ENCODE measurements at regions not wholly inside any gene's neighbourhood (a gene's known extent, or its start where the extent isn't known, plus 50 kb on each side); places are given as distances from the start of the nearest gene placed in this dataset.

DNA sequence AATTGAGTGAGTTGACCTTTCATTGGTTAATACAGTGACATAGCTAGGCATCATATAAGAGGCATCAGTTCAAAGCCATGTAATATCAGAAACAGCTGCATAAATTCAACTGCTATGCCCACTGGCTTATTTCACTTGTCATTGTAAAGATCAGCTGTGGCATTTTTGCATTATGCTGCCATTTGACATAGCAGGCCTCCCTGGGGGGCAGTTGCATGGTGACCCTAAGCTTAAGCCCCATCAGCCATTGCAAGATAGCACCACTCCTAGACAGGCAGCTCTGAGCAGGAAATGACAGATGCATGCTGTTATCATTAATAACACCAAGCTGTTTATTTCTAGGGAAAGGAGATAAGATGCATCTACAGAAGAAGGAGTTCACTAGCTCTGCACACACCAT lies 233.4 kb upstream of the CNTNAP5 start:
- no peak overlapping the region for H3K27ac ChIP-seq (ENCODE audit: low read depth)
- ATAC-seq (no peak), DNase-seq (ENCODE audit: low spot score) (no peak)
- no peaks in the 10 kb centered on the region for H3K4me1 Mint-ChIP-seq
- H4K20me1 ChIP-seq (replicated peaks; ENCODE audit: insufficient read depth) = no peaks in the 10 kb centered on the region
- H3K9me2 ChIP-seq (ENCODE audit: insufficient read depth) = no peaks in the 10 kb centered on the region
- H3K4me3 ChIP-seq = no peak overlapping the region
- no peak overlapping the region for H3K27ac Mint-ChIP-seq
- no peak overlapping the region for H2AFZ ChIP-seq
- no peaks in the 10 kb centered on the region for H3K27me3 ChIP-seq (ENCODE audit: insufficient read depth)
- no peaks in the 10 kb centered on the region for H3K4me1 ChIP-seq (ENCODE audit: insufficient read depth)
- H3F3A ChIP-seq (replicated peaks; ENCODE audit: low read depth) = no peaks in the 10 kb centered on the region
- H3K9me3 Mint-ChIP-seq = peaks cover 8% of the 10 kb centered on the region; the same call in 2 of the 3 replicates
- H3K4me3 Mint-ChIP-seq = no peak overlapping the region
- no peaks in the 10 kb centered on the region for H3K36me3 ChIP-seq (ENCODE audit: insufficient read depth)
- TF ChIP-seq ZNF331 (CRISPR knock-in tag; IDR thresholded peaks at IDR 0.05; ENCODE audit: low read depth) = no peak
- TF ChIP-seq STAT1 (IDR thresholded peaks at IDR 0.05; ENCODE audit: unreplicated experiment) = no peak
- TF ChIP-seq EZH2phosphoT487 (IDR thresholded peaks at IDR 0.05; ENCODE audit: unreplicated experiment) = no peak
- TF ChIP-seq, protein P1, sequence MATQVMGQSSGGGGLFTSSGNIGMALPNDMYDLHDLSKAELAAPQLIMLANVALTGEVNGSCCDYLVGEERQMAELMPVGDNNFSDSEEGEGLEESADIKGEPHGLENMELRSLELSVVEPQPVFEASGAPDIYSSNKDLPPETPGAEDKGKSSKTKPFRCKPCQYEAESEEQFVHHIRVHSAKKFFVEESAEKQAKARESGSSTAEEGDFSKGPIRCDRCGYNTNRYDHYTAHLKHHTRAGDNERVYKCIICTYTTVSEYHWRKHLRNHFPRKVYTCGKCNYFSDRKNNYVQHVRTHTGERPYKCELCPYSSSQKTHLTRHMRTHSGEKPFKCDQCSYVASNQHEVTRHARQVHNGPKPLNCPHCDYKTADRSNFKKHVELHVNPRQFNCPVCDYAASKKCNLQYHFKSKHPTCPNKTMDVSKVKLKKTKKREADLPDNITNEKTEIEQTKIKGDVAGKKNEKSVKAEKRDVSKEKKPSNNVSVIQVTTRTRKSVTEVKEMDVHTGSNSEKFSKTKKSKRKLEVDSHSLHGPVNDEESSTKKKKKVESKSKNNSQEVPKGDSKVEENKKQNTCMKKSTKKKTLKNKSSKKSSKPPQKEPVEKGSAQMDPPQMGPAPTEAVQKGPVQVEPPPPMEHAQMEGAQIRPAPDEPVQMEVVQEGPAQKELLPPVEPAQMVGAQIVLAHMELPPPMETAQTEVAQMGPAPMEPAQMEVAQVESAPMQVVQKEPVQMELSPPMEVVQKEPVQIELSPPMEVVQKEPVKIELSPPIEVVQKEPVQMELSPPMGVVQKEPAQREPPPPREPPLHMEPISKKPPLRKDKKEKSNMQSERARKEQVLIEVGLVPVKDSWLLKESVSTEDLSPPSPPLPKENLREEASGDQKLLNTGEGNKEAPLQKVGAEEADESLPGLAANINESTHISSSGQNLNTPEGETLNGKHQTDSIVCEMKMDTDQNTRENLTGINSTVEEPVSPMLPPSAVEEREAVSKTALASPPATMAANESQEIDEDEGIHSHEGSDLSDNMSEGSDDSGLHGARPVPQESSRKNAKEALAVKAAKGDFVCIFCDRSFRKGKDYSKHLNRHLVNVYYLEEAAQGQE (IDR thresholded peaks at IDR 0.05; ENCODE audit: unreplicated experiment) = no peak
- TF ChIP-seq, protein P2, sequence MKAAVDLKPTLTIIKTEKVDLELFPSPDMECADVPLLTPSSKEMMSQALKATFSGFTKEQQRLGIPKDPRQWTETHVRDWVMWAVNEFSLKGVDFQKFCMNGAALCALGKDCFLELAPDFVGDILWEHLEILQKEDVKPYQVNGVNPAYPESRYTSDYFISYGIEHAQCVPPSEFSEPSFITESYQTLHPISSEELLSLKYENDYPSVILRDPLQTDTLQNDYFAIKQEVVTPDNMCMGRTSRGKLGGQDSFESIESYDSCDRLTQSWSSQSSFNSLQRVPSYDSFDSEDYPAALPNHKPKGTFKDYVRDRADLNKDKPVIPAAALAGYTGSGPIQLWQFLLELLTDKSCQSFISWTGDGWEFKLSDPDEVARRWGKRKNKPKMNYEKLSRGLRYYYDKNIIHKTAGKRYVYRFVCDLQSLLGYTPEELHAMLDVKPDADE (IDR thresholded peaks at IDR 0.05) = no peak
- no peak for TF ChIP-seq ZNF114 (CRISPR knock-in tag; IDR thresholded peaks at IDR 0.05)
- TF ChIP-seq NANOG (IDR thresholded peaks at IDR 0.05; ENCODE audit: borderline replicate concordance) = no peak
- no peak for TF ChIP-seq EZH2 (IDR thresholded peaks at IDR 0.05; ENCODE audit: low read depth, unreplicated experiment)
- TF ChIP-seq, protein P3, sequence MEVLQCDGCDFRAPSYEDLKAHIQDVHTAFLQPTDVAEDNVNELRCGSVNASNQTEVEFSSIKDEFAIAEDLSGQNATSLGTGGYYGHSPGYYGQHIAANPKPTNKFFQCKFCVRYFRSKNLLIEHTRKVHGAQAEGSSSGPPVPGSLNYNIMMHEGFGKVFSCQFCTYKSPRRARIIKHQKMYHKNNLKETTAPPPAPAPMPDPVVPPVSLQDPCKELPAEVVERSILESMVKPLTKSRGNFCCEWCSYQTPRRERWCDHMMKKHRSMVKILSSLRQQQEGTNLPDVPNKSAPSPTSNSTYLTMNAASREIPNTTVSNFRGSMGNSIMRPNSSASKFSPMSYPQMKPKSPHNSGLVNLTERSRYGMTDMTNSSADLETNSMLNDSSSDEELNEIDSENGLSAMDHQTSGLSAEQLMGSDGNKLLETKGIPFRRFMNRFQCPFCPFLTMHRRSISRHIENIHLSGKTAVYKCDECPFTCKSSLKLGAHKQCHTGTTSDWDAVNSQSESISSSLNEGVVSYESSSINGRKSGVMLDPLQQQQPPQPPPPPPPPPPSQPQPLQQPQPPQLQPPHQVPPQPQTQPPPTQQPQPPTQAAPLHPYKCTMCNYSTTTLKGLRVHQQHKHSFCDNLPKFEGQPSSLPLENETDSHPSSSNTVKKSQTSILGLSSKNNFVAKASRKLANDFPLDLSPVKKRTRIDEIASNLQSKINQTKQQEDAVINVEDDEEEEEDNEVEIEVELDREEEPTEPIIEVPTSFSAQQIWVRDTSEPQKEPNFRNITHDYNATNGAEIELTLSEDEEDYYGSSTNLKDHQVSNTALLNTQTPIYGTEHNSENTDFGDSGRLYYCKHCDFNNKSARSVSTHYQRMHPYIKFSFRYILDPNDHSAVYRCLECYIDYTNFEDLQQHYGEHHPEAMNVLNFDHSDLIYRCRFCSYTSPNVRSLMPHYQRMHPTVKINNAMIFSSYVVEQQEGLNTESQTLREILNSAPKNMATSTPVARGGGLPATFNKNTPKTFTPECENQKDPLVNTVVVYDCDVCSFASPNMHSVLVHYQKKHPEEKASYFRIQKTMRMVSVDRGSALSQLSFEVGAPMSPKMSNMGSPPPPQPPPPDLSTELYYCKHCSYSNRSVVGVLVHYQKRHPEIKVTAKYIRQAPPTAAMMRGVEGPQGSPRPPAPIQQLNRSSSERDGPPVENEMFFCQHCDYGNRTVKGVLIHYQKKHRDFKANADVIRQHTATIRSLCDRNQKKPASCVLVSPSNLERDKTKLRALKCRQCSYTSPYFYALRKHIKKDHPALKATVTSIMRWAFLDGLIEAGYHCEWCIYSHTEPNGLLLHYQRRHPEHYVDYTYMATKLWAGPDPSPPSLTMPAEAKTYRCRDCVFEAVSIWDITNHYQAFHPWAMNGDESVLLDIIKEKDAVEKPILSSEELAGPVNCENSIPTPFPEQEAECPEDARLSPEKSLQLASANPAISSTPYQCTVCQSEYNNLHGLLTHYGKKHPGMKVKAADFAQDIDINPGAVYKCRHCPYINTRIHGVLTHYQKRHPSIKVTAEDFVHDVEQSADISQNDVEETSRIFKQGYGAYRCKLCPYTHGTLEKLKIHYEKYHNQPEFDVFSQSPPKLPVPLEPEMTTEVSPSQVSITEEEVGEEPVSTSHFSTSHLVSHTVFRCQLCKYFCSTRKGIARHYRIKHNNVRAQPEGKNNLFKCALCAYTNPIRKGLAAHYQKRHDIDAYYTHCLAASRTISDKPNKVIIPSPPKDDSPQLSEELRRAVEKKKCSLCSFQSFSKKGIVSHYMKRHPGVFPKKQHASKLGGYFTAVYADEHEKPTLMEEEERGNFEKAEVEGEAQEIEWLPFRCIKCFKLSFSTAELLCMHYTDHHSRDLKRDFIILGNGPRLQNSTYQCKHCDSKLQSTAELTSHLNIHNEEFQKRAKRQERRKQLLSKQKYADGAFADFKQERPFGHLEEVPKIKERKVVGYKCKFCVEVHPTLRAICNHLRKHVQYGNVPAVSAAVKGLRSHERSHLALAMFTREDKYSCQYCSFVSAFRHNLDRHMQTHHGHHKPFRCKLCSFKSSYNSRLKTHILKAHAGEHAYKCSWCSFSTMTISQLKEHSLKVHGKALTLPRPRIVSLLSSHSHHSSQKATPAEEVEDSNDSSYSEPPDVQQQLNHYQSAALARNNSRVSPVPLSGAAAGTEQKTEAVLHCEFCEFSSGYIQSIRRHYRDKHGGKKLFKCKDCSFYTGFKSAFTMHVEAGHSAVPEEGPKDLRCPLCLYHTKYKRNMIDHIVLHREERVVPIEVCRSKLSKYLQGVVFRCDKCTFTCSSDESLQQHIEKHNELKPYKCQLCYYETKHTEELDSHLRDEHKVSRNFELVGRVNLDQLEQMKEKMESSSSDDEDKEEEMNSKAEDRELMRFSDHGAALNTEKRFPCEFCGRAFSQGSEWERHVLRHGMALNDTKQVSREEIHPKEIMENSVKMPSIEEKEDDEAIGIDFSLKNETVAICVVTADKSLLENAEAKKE (CRISPR knock-in tag; IDR thresholded peaks at IDR 0.05) = no peak
- no peak for TF ChIP-seq CREB1 (CRISPR knock-in tag; IDR thresholded peaks at IDR 0.05; ENCODE audit: low read depth)
- no peak for TF ChIP-seq JUNB (IDR thresholded peaks at IDR 0.05; ENCODE audit: unreplicated experiment)
- no peak for TF ChIP-seq POLR2AphosphoS5 (IDR thresholded peaks at IDR 0.05; ENCODE audit: low read depth)
- TF ChIP-seq, protein P4, sequence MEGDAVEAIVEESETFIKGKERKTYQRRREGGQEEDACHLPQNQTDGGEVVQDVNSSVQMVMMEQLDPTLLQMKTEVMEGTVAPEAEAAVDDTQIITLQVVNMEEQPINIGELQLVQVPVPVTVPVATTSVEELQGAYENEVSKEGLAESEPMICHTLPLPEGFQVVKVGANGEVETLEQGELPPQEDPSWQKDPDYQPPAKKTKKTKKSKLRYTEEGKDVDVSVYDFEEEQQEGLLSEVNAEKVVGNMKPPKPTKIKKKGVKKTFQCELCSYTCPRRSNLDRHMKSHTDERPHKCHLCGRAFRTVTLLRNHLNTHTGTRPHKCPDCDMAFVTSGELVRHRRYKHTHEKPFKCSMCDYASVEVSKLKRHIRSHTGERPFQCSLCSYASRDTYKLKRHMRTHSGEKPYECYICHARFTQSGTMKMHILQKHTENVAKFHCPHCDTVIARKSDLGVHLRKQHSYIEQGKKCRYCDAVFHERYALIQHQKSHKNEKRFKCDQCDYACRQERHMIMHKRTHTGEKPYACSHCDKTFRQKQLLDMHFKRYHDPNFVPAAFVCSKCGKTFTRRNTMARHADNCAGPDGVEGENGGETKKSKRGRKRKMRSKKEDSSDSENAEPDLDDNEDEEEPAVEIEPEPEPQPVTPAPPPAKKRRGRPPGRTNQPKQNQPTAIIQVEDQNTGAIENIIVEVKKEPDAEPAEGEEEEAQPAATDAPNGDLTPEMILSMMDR (conservative IDR thresholded peaks at IDR 0.05; ENCODE audit: low read depth in 2 of 2) = no peak
- H3K79me2 ChIP-seq (replicated peaks; ENCODE audit: insufficient read depth) = no peaks in the 10 kb centered on the region
- no peak overlapping the region for H3K4me2 ChIP-seq
- H3K27me3 Mint-ChIP-seq (ENCODE audit: insufficient read depth, low read depth, poor library complexity) = peaks cover 1% of the 10 kb centered on the region
- peaks cover under 1% of the 10 kb centered on the region; the same call in 2 of the 3 replicates for H3K36me3 Mint-ChIP-seq (ENCODE audit: low read depth)

Measured in GM23338 (cell line).